Stimulated activated CD8-positive, alpha-beta memory T cell treated with anti-CD3 and anti-CD28 coated beads, Interleukin-2, amount 100 ng/mL, for 1 hour (primary cell): ENCODE measurements at regions not wholly inside any gene's neighbourhood (a gene's known extent, or its start where the extent isn't known, plus 50 kb on each side); places are given as distances from the start of the nearest gene placed in this dataset.

Experiments
- DNase-seq, 2 donors: peaks; one replicate each; pipeline ENCODE4 v3.0.0-alpha.2; 2020; ENCODE audit warnings: low read depth in 2 of 2

DNA sequence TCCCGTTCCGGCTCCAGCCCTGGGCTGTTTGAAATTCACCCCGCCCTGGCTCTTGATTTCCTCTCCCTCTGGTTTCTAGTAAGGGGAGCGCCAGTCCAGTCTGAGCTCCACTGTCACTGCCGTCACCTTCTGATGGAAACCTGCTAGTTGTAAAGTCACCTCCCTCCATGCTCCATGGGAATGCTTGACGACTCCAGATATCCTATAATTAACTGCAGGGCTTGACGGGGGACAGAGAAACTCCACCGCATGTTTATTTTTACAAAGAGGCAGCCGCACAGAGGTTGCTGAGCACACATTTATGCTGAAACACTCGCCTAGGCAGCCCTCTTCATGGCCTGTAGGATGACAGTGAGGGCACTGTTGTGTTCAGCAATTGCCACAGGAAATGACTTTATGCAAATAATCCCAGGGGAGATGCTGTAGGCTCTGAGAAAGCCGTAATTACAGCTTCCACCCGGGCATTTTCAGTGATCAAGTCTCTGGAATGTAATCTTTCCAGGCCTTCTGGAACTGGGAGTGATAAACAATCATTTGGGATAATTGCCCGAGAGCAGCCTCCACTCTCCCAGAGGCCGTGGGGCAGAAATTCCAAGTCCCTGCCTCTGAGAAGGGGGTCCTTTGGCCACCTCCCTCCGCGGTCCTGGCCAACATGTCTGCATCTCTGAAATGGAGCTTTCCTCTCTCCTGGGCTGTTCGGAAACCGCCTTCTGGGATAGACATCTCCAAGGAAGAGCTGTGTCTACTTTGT lies 300.5 kb downstream of the KLF6 start:
- no peak for DNase-seq

DNA sequence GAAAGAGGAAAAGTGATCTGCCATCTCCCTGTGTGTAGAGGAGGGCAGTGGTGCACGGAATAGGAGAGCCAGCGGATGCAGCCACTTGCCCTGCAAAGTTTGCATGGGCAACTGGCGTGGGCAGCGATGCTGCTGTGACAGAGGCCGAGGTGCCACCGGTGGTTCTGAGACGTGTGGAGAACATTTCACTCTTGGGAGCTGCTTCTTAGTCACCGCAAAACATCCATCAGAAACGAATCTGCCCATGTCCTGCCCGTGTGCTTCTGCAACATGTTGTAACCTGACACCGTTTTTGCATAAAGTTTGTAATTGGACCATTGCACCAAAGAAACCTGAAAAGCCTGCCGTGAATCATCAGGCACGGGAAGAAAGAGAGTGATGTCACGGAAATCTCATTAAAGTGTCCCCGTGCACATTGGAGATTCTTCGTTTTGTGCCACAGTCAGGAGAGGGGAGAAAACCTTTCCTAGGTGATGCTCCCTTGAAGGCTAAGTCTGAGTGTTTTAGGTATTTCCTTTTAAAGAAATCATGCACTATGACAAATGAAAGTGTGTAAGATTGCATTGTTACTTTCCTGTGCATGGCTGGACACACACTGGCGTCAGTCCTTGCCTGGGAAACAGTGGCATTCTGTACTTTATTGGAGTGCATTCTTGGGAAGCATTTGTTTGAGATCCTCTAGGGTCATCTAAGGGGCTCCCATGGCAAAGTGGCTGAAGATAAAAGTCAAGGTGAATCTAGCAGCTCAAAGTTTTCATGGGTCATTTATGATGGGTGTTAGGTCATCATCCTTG lies 302.6 kb downstream of the KLF6 start:
- DNase-seq: no peak

DNA sequence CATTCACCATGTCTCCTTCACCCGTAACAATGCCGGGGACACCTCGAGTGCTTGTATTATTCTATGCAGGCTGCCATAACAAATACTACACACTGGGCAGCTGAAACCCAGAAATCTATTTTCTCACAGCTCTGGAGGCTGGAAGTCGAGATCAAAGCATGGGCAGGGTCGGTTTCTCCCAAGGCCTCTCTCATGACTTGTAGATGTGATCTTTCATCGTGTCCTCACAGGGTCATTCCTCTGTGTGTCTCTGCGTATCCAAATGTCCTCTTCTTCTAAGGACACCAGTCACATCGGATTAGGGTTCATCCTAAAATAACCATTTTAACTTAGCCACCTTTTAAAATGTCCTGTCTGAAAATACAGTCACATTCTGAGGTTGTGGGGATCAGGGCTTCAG lies 303.5 kb downstream of the KLF6 start:
- no peak for DNase-seq

DNA sequence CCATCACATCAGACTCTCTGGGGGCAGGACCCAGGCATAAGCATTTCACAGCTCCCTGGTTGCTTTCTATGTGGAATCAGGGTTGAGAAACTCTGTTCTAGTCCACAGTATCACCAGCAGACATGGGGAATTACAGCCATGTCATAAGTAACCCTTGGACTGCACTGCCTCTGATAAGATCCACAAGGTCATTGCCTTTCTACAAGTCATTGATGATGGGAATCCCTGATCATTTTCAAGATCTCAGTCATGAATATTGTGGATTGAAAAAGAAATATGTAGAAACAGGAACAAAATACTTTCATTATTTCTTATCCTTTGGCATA lies 304.1 kb downstream of the KLF6 start:
- no peak for DNase-seq

DNA sequence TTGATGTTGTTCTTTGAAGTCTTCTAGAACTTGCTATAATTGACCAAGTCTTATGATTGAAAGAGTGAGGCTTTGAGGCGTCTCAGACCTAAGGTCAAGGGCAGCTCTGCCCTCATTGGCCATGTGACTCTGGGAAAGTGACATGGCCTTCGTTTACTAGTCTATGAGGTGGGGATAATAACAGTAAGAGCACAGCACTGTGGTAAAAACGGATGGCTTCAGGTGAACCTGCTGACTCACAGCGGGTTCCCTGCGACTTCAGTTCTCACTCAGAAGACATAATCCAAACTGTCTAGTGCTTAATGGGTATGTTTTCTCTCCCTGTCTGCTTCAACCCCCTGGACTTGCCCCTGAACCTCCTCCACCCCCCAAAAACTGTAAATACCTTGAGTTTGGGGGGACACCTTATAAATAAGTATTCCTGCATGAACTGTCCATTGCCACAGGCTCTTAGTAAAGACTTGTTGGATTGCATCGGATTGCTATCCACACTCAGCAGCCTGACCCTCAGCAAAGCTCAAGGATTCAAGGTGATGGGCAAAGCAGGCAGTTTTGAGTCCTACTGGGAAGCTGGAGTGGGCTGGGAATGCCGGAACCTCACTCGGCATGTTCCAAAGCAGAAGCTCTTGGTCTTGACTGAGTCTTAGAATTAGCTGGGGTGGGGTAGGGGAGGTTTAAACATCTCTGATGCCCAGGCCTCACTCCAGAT lies 304.6 kb downstream of the KLF6 start:
- DNase-seq: no peak

DNA sequence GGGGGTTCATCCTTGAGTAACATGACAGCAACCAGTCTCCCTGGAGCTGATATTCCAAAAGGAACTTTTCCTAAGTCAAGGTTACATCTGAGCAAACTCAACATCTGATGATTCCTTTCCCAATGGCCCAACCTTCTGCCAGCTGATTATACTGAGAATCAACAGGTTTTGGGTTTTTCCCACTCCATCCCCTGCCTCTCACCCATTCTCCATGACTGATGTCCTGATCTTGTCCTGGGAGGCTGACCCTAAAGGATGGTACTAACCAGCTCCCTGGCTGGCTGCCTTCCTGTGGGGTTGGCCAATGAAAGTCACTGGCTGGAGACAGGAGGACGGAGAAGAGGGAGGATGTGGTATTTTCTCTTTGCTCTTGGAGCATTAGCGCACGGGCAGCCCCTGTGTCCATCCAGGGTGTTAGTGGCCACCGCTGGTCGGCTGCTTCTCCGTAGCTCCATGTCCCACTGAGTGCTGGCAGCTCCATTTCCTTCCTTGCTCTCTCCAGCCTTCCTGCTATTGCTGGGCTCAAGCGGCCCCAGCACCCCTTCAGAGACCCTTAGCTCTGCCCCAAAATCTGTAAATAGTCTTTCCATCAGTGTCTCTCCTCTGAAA lies 306.2 kb upstream of the PITRM1 start:
- DNase-seq: no peak

DNA sequence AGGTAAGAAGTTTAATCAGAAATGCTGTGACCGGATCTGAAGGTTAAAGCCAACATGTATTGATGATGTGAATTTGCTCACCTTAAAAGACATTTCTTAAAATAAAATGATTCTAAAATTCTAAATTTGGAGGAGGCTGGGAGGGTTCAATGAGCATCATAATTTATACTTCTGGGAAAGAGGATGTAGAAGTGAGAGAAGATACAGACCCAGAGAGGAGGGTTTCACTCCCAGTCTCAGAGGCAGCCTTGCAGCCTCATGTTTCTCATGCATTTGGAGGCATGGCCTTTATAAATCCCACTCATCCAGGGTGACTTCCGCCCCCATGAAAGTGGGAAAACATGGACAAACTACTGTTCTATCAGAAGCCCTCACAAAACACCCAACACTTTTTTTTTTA lies 305.6 kb upstream of the PITRM1 start:
- DNase-seq: no peak

DNA sequence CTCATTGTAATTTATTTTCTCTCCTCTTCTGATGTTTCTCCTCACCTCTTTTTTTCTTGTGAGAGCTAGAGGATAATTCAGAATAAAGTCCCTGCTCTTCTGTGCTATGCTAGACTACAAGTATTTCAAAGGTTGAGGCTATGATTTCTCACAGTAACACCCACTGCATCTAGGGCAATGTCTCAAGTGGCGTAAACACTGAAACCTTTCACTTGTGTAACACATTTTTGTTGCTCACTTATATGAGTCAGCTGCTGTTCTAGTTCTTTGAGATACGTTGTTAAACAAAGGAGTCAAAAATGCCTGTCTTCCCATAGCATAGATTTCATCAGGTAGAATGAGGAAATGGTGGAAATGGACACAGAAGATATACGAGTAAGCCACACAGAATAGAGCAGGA lies 305.1 kb upstream of the PITRM1 start:
- no peak for DNase-seq

DNA sequence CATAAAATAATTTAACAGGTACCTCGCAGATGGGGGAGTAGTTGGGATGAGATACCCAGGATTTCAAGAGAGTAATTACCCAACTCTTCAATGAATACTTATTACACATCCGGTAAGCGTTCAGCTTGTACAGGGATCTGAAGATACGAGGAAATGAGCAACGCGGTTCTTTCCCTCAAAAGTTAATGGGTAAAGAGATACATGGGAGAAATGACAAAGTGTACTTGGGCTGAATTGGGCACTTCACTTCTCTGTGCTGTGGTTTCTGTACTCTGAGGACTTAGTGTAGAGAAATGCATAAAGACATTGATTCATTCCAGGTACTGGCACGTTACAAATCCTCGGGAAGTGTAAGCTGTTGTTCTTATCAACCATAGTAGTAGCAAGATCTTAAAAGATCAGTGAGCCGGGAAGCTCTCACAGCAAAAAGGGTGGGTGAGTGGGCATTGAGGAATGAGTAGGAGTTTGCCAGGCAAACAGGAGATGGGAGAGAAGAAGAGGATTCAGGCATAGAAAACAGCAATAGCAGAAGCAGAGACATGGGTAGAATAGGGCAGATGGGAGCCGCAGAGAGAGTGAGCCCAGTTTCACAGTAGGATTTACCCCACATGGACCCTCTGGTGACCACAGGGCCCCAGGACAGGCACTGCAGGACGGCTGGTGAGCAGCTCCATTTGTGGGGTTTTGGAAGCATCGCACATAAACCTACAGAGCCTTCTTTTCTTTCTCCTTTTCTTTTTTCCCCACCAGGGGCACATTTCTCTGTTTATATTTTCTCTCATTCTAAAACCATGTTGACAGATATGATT lies 304.3 kb upstream of the PITRM1 start:
- DNase-seq: no peak

DNA sequence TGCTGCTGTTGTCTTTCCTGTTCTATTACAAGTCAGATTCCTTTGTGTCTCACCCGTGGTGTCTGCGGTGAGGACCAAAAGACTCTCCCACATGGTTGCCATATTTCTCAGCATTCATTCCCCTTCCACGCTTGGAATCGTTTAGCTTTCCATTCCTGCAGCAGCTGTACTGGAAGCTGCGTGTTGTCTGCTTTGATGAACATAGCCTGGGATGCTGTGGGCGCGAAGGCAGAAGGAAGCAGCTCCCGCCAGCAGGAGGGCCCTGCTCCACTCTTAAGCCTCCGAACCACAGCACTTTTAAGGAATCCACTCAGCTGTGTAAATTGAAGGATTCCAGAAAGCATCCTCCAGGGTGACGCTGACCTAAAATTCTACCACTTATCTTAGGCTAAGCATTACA lies 303.6 kb upstream of the PITRM1 start:
- DNase-seq: no peak

DNA sequence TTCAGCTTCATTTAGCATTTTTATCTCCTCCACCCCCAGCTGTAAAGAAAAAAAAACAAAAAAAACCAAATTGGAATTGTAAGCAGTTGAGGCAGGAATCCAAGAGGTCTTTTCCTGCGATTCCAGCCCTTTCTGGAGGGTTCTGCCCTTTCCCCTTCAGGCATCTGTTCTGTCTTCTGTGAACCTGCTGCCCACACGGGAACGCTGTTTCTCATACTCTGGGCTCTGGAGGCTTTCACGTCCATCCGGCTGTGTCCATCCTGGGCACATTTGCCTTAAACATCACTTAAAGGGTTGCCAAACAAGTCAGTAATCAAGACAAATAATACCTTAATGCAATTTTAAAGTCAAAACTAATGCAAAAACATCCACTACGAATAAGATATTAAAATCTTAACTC lies 302.8 kb upstream of the PITRM1 start:
- DNase-seq: no peak

DNA sequence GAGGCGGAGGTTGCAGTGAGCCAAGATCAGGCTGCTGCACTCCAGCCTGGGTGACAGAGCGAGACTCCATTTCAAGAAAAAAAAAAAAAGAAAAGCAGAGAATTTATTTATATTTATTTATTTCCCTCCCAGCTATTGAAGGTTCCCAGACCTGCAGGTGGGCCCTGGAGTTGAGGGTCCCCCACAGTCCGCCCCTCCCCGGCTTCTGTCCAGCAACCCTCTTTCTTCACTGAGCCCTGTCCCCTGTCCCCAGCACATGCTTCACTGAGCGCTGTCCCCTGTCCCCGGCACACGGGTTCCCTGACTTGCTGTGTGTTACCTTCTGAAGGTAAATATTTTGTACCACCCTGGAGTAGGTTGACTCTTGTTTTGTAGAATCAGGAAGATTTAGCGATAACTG lies 301.7 kb upstream of the PITRM1 start:
- DNase-seq: no peak

DNA sequence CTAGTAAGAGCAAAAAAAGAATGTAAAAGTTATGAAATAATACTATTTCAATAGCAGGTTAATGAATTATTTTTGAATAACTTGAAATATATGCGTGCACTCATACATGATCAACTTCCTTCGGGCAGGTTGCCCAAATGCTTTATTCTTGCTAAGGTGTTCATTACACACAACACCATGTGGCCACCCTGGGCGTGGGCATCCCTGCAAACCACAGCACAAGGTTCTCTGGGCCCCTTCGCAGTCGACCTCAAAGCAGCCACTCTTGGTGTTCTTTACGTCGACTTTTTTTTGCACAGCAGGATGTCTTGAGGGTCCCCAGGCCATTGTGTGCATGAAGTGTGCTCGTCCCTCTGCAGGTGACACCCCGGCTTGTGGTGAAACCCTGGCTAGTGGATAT lies 300.7 kb upstream of the PITRM1 start:
- no peak for DNase-seq

DNA sequence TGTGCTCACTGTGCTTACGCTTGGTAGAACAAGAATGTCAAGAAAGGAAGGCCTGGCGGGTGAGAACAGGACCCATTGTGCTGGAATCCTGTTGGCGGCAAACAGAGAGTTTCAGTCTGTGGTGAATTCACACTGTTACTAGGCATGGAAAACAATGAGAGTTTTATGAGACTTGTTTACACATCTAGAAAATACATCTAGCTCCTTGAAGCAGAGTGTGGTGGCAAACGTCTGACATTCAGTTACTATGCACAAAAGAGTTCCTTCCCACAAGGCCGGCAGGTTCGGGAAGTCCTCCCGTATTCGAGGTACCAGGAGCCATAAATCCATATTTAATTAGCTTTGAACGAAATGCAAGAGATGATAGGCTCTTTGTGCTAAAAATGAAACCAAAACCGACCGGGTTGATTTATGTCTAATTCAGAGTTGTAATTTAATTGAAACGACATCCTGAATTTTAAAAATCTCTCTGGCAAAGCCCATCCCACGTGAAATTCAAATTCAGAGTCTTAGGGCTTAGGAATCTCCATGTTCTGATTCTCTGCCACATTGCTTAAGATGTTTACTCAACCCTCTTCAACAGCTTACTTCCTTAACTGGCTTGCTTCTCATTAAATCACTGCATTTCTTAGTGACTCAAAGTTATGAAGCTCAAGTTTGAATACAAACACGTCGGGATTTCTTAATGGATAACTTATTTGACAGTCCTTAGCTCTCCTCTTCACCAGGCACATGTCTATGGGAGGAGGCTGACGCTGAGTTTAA lies 299.9 kb upstream of the PITRM1 start:
- DNase-seq: no peak

DNA sequence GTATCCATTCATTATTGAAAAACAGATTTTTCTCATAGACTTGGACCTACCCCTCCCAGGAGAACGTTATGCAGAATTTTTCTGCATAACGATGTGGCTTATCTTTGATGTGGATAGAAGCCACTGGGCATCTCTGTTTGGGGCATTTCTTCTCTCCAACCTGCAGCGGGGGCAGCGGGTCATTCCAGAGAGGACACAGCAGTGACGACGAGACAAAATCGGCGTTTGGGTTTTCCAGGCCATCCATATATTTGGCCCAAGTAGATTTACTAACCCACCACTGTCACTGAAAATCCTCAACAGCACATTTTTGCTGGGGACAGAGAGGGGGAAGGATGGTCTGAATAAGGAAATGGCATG lies 299.3 kb upstream of the PITRM1 start:
- DNase-seq: no peak

DNA sequence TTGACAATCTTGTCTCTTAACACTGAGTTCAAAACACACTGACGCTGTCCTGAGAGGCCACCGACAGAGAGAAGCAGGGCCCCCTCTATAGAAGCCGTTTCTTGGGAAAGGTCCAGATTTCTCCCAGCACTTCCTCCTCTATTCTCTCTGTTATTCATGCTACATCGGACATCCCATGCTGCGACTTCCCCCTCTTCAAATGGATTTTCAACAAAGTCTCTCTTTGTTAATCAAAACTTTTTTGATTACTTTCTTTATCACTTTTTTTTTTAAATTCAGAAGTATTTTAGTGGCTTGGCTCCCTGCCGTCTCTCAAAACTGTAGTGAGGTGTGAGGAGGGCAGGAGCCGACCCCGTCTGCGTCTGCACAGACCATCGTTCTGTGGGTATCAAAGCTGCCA lies 298.9 kb upstream of the PITRM1 start:
- no peak for DNase-seq

DNA sequence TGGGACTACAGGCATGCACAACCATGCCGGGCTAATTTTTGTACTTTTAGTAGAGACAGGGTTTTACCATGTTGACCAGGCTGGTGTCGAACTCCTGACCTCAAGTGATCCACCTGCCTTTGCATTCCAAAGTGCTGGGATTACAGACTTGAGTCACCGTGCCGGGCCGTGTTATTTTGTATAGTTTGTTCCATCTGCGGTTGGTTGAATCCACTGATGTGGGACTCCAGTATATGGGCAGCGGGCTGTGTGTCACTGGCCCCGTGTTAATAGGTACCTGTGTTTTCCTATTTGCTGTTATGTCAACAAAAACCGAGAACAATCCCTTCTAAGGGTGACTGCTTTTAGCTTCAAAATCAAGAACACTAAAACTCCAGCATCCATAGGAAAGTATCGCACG lies 297.6 kb upstream of the PITRM1 start:
- DNase-seq: no peak

DNA sequence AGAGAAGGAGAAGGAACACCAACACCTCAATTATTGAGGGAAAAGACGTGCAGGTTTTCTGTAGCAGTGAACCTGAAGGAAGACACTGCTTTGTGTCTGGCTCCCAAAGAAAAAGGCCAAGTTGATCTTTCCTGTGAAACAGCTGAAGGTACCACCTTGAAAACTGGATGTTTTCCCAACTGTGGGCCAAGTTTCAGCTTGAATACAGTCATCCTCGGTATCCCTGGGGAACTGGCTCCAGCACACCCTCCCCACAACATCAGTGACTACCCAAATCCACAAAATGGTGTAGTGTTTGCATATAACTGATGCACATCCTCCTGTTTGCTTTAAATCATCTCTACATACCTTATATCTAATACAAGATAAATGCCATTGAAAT lies 297.0 kb upstream of the PITRM1 start:
- no peak for DNase-seq

DNA sequence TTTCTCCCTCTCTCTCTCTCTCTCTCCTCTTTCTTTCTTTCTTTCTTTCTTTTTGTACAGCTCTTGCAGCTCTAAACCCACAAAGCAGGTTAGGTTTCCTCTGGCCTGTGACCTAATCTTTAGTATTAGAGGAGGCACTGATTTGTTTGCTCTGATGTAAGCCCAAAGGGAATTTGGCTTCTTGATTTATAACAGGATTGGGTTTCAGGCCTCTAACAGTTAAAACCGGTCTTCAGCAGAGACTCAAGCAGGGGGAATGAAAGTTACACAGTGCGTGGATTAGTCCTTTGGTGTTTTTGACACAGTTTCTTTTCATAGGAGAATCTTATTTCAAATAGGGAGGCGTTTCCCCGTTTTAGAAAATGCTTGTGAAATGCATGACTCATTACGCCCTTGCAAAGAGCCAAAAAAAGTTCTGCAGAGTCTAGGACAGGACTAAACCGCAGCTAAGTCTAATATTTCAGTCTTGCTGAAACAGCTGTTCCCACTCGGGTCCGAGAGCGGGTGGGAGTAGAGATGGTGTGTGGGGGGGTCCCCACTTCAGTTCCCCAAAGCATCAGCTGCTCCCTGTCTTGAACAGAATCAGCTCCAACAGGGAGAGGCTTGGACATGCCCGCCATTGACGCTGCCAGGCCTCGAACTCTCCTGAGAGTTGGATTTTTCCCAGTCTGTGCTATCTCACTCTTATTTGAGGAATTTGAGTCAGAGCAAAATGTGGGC lies 296.5 kb upstream of the PITRM1 start:
- DNase-seq: no peak
